ENCODE measurements at regions not wholly inside any gene's neighbourhood (a gene's known extent, or its start where the extent isn't known, plus 50 kb on each side); places are given as distances from the start of the nearest gene placed in this dataset.

DNA sequence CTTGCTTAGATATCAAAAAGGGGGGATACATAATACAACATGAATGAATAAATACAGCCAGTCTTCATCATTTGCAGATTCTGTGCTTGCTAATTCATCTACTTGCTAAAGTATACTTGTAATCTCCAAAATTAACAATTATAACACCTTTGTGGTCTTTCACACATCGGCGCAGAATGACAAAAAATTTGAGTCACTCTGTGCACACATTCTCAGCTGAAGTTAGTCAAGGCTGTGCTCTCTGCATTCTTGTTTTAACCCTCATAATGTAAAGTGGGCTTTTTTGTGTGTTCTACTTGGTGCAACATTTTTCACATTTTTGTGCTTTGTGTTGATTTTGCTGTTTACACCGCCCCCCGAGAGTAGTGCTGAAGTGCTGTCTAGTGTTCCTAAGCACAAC is 65.8 kb upstream of the GPRIN3 start:
- no peaks in the 10 kb centered on the region for H3K9me3 ChIP-seq (ENCODE audit: control extremely low read depth in 1 of 3, control insufficient read depth in 2 of 3, insufficient read depth in 1 of 3, low read length in 2 of 3)
- H3K4me3 ChIP-seq (ENCODE audit: control extremely low read depth in 1 of 5, extremely low read depth in 1 of 5, insufficient read depth in 1 of 5, low read depth in 2 of 5, low read length in 4 of 5), result no peak overlapping the region
- no peaks in the 10 kb centered on the region for H3K4me1 ChIP-seq (ENCODE audit: control insufficient read depth in 2 of 2, insufficient read depth in 2 of 2, low read length in 2 of 2)
- peaks cover 0 to 2% (median 0%) of the 10 kb centered on the region in 4 experiments for H3K27me3 ChIP-seq (replicated peaks in 1 of 4; ENCODE audit: control extremely low read depth in 1 of 4, control insufficient read depth in 3 of 4, insufficient read depth in 4 of 4, low read length in 3 of 4)
- intact Hi-C loops (cut with micrococcal nuclease), result no loop called here
- H3K9ac ChIP-seq (ENCODE audit: low read length), result no peak overlapping the region
- H3K79me2 ChIP-seq (ENCODE audit: control insufficient read depth, insufficient read depth, low read length), result no peaks in the 10 kb centered on the region
- Mint-ChIP-seq H3K4me1 (no peaks in the 10 kb centered on the region), H3K4me3 (no peak overlapping the region), H3K27ac (no peak overlapping the region), H3K27me3 (peaks cover 4% of the 10 kb centered on the region), H3K9me3 (ENCODE audit: insufficient read depth) (no peaks in the 10 kb centered on the region)
- DNase-seq (no peak), ATAC-seq (ENCODE audit: low read depth) (no peak)
- H3K27ac ChIP-seq (ENCODE audit: low read length in 2 of 2), result no peak overlapping the region
- no peak for TF ChIP-seq EZH2 (IDR thresholded peaks at IDR 0.05; ENCODE audit: borderline replicate concordance, insufficient read depth, low read depth, low read length, poor library complexity, severe bottlenecking)
- TF ChIP-seq, protein P1, sequence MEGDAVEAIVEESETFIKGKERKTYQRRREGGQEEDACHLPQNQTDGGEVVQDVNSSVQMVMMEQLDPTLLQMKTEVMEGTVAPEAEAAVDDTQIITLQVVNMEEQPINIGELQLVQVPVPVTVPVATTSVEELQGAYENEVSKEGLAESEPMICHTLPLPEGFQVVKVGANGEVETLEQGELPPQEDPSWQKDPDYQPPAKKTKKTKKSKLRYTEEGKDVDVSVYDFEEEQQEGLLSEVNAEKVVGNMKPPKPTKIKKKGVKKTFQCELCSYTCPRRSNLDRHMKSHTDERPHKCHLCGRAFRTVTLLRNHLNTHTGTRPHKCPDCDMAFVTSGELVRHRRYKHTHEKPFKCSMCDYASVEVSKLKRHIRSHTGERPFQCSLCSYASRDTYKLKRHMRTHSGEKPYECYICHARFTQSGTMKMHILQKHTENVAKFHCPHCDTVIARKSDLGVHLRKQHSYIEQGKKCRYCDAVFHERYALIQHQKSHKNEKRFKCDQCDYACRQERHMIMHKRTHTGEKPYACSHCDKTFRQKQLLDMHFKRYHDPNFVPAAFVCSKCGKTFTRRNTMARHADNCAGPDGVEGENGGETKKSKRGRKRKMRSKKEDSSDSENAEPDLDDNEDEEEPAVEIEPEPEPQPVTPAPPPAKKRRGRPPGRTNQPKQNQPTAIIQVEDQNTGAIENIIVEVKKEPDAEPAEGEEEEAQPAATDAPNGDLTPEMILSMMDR (IDR thresholded peaks at IDR 0.05), result no peak
- ChIA-PET POLR2A (no interaction called here), CTCF (no interaction called here)
- H2AFZ ChIP-seq (ENCODE audit: insufficient read depth, low read depth, low read length, poor library complexity, severe bottlenecking), result no peak overlapping the region
- H3K4me2 ChIP-seq (replicated peaks; ENCODE audit: low read depth, low read length, poor library complexity, severe bottlenecking), result no peak overlapping the region
- no peaks in the 10 kb centered on the region for H3K36me3 ChIP-seq (replicated peaks in 1 of 2; ENCODE audit: control extremely low read depth in 1 of 2, control insufficient read depth in 1 of 2, extremely low read depth in 1 of 2, insufficient read depth in 2 of 2, low read length in 1 of 2)
- 100% methylated on average over 2 of the region's 4 CpGs for WGBS (ENCODE audit: insufficient coverage)
- no peaks in the 10 kb centered on the region for H4K20me1 ChIP-seq (ENCODE audit: control insufficient read depth, insufficient read depth, low read length, poor library complexity, severe bottlenecking)

DNA sequence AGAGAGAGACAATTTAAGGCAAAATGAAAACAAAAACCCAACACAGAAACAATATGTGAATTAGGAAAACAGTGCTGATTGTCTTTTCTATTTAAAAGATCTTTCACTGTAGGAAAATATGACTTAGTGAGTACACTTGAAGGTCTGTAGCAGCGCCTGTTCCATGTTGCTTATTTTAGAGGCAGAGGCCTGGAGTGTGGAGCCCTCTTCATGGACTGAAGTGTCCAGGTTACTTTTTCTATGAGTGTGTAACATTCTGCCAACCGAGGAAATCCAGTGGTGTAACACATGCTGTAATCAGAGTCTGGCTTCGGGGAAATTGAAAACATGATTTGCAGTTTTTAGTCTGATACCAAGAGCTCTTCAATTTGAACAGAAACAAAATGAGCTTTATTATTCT is 64.0 kb upstream of the GPRIN3 start:
- peaks cover 0 to 2% (median 0%) of the 10 kb centered on the region in 4 experiments for H3K27me3 ChIP-seq (replicated peaks in 1 of 4; ENCODE audit: control extremely low read depth in 1 of 4, control insufficient read depth in 3 of 4, insufficient read depth in 4 of 4, low read length in 3 of 4)
- POLR2A ChIA-PET, result no interaction called here
- no peaks in the 10 kb centered on the region for H4K20me1 ChIP-seq (ENCODE audit: control insufficient read depth, insufficient read depth, low read length, poor library complexity, severe bottlenecking)
- no peak overlapping the region for H3K27ac ChIP-seq (ENCODE audit: low read length in 2 of 2)
- no peak overlapping the region for H2AFZ ChIP-seq (ENCODE audit: insufficient read depth, low read depth, low read length, poor library complexity, severe bottlenecking)
- H3K9me3 ChIP-seq (ENCODE audit: control extremely low read depth in 1 of 3, control insufficient read depth in 2 of 3, insufficient read depth in 1 of 3, low read length in 2 of 3), result peaks cover 0 to 2% (median 0%) of the 10 kb centered on the region in 3 donors
- 100% methylated on average over 2 of the region's 3 CpGs for WGBS (ENCODE audit: insufficient coverage)
- ATAC-seq (ENCODE audit: low read depth) (no peak), DNase-seq (no peak)
- peaks cover 4% of the 10 kb centered on the region for H3K27me3 Mint-ChIP-seq
- H3K4me3 ChIP-seq (ENCODE audit: control extremely low read depth in 1 of 5, extremely low read depth in 1 of 5, insufficient read depth in 1 of 5, low read depth in 2 of 5, low read length in 4 of 5), result no peak overlapping the region
- H3K4me1 Mint-ChIP-seq, result no peaks in the 10 kb centered on the region
- intact Hi-C loops (cut with micrococcal nuclease), result no loop called here
- H3K4me2 ChIP-seq (replicated peaks; ENCODE audit: low read depth, low read length, poor library complexity, severe bottlenecking), result no peak overlapping the region
- H3K79me2 ChIP-seq (ENCODE audit: control insufficient read depth, insufficient read depth, low read length), result no peaks in the 10 kb centered on the region
- H3K27ac Mint-ChIP-seq, result no peak overlapping the region
- H3K36me3 ChIP-seq (replicated peaks in 1 of 2; ENCODE audit: control extremely low read depth in 1 of 2, control insufficient read depth in 1 of 2, extremely low read depth in 1 of 2, insufficient read depth in 2 of 2, low read length in 1 of 2), result no peaks in the 10 kb centered on the region
- no peak overlapping the region for H3K4me3 Mint-ChIP-seq
- CTCF ChIA-PET, result interaction anchor here (1.0 kb wide), 1 partner anchor 146 kb away, joined by 3 read pairs; no protein-coding TSS in a partner anchor
- H3K9me3 Mint-ChIP-seq (ENCODE audit: insufficient read depth), result no peaks in the 10 kb centered on the region
- no peaks in the 10 kb centered on the region for H3K4me1 ChIP-seq (ENCODE audit: control insufficient read depth in 2 of 2, insufficient read depth in 2 of 2, low read length in 2 of 2)
- no peak for TF ChIP-seq EZH2 (IDR thresholded peaks at IDR 0.05; ENCODE audit: borderline replicate concordance, insufficient read depth, low read depth, low read length, poor library complexity, severe bottlenecking)
- TF ChIP-seq, protein P1 (IDR thresholded peaks at IDR 0.05), result no peak
- no peak overlapping the region for H3K9ac ChIP-seq (ENCODE audit: low read length)
